ENCODE measurements at regions not wholly inside any gene's neighbourhood (a gene's known extent, or its start where the extent isn't known, plus 50 kb on each side); places are given as distances from the start of the nearest gene placed in this dataset.

DNA sequence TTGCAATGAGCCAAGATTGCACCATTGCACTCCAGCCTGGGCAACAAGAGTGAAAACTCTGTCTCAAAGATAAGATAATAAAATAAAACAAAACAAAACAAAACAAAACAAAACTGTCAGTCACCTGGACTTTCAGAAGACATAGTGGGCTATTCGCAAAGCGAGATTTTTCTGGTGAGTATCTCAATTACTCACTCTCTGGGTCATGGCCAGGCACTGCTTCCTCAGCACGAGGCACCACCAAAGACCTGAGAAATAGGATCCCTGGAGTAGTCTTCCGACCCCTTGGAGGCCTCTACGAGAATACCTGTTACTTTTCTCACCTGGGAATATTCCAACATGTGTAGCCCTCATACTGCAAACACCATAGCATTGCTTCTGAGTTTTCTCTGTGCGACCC is 201.7 kb upstream of the ZNF618 start:
- no peaks in the 10 kb centered on the region for H3K27me3 ChIP-seq (ENCODE audit: control insufficient read depth, insufficient read depth, low read length)
- peak; percentile 51 to 81 for DNase-seq (ENCODE audit: low read depth in 2 of 2)
- peaks cover 29% of the 10 kb centered on the region for H3K4me1 ChIP-seq (ENCODE audit: control insufficient read depth, extremely low read depth, insufficient read depth, low read length)
- no peak overlapping the region for H3K4me2 ChIP-seq (ENCODE audit: extremely low read depth, insufficient read depth, low read length)
- H4K20me1 ChIP-seq (ENCODE audit: control insufficient read depth, extremely low read depth, insufficient read depth, low read length): no peaks in the 10 kb centered on the region
- H3K27ac ChIP-seq (ENCODE audit: insufficient read depth, low read length): peak overlapping the region; percentile 96
- no peak overlapping the region for H2AFZ ChIP-seq (ENCODE audit: low read length)
- H3K4me3 ChIP-seq (replicated peaks in 1 of 4; ENCODE audit: control extremely low read depth in 1 of 4, insufficient read depth in 1 of 4, low read depth in 3 of 4, low read length in 4 of 4): no peak overlapping the region
- H3K9ac ChIP-seq (ENCODE audit: insufficient read depth, low read length): no peak overlapping the region
- TF ChIP-seq, protein P1, sequence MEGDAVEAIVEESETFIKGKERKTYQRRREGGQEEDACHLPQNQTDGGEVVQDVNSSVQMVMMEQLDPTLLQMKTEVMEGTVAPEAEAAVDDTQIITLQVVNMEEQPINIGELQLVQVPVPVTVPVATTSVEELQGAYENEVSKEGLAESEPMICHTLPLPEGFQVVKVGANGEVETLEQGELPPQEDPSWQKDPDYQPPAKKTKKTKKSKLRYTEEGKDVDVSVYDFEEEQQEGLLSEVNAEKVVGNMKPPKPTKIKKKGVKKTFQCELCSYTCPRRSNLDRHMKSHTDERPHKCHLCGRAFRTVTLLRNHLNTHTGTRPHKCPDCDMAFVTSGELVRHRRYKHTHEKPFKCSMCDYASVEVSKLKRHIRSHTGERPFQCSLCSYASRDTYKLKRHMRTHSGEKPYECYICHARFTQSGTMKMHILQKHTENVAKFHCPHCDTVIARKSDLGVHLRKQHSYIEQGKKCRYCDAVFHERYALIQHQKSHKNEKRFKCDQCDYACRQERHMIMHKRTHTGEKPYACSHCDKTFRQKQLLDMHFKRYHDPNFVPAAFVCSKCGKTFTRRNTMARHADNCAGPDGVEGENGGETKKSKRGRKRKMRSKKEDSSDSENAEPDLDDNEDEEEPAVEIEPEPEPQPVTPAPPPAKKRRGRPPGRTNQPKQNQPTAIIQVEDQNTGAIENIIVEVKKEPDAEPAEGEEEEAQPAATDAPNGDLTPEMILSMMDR (conservative IDR thresholded peaks at IDR 0.05 in 1 of 2, IDR thresholded peaks at IDR 0.05 in 1 of 2; ENCODE audit: low read depth in 1 of 2, low read length in 2 of 2): no peak
- TF ChIP-seq EZH2 (IDR thresholded peaks at IDR 0.05; ENCODE audit: low read length, missing control alignments): no peak
- no peaks in the 10 kb centered on the region for H3K79me2 ChIP-seq (ENCODE audit: control insufficient read depth, insufficient read depth, low read length)
- no peaks in the 10 kb centered on the region for H3K36me3 ChIP-seq (ENCODE audit: control insufficient read depth, insufficient read depth, low read length)
- no peaks in the 10 kb centered on the region for H3K9me3 ChIP-seq (ENCODE audit: control insufficient read depth, insufficient read depth, low read depth, low read length)

DNA sequence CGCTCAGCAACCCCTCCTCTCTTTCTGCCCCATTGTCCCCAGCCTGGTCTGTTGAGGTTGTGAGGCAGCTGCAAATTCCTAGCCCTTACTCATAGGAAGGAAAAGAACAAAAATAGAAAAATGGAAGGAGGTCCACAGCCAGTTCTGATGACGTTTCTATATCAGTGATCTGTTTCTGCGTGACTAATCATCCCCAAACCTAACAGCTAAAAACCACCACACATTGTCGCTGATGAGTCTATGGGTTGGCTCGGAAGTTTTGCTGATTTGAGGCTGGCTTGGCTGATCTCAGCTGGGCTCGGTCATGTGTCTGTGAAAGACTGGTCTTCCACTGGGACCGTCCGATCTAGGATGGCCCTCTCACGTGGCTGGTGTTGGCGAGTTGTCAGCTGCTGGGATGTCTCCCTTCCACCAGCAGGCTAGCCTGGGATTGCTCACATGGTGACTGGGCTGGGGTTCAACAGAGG is 200.6 kb upstream of the ZNF618 start:
- Histone ChIP-seq H3K4me3 (replicated peaks in 1 of 4; ENCODE audit: control extremely low read depth in 1 of 4, insufficient read depth in 1 of 4, low read depth in 3 of 4, low read length in 4 of 4) (no peak overlapping the region), H4K20me1 (ENCODE audit: control insufficient read depth, extremely low read depth, insufficient read depth, low read length) (no peaks in the 10 kb centered on the region), H3K4me2 (ENCODE audit: extremely low read depth, insufficient read depth, low read length) (no peak overlapping the region), H3K4me1 (ENCODE audit: control insufficient read depth, extremely low read depth, insufficient read depth, low read length) (peaks cover 29% of the 10 kb centered on the region), H3K9me3 (ENCODE audit: control insufficient read depth, insufficient read depth, low read depth, low read length) (no peaks in the 10 kb centered on the region), H3K36me3 (ENCODE audit: control insufficient read depth, insufficient read depth, low read length) (no peaks in the 10 kb centered on the region), H2AFZ (ENCODE audit: low read length) (peak overlapping the region; percentile 1), H3K27ac (ENCODE audit: insufficient read depth, low read length) (peak overlapping the region; percentile 96), H3K79me2 (ENCODE audit: control insufficient read depth, insufficient read depth, low read length) (no peaks in the 10 kb centered on the region), H3K9ac (ENCODE audit: insufficient read depth, low read length) (peak overlapping the region; percentile 51), H3K27me3 (ENCODE audit: control insufficient read depth, insufficient read depth, low read length) (no peaks in the 10 kb centered on the region)
- TF ChIP-seq EZH2 (IDR thresholded peaks at IDR 0.05; ENCODE audit: low read length, missing control alignments): no peak
- TF ChIP-seq, protein P1 (conservative IDR thresholded peaks at IDR 0.05 in 1 of 2, IDR thresholded peaks at IDR 0.05 in 1 of 2; ENCODE audit: low read depth in 1 of 2, low read length in 2 of 2): no peak
- DNase-seq (ENCODE audit: low read depth in 2 of 2): peak; percentile 95 to 99

DNA sequence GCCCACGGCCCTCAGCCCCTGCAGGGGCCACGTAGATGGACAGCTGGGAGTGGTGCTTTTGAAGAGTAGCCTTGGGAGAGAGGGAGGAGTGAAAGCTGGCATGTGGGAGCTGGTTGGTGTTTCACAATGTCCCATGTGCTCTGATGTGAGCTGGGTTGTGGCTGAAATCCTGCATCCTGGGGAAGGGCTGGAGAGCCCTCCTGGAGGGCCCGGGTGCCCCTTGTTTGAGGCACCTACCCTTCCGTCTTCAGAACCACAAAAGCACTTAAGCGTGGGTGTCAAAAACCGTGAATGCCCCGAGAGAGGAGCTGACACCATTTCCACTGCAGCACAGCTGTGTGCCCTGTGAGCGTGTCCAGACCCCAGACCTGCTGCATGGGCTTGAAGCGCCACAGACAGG is 199.1 kb upstream of the ZNF618 start:
- no peak for TF ChIP-seq EZH2 (IDR thresholded peaks at IDR 0.05; ENCODE audit: low read length, missing control alignments)
- TF ChIP-seq, protein P1 (conservative IDR thresholded peaks at IDR 0.05 in 1 of 2, IDR thresholded peaks at IDR 0.05 in 1 of 2; ENCODE audit: low read depth in 1 of 2, low read length in 2 of 2): no peak
- H3K27me3 ChIP-seq (ENCODE audit: control insufficient read depth, insufficient read depth, low read length): no peaks in the 10 kb centered on the region
- no peak overlapping the region for H3K4me3 ChIP-seq (replicated peaks in 1 of 4; ENCODE audit: control extremely low read depth in 1 of 4, insufficient read depth in 1 of 4, low read depth in 3 of 4, low read length in 4 of 4)
- H3K36me3 ChIP-seq (ENCODE audit: control insufficient read depth, insufficient read depth, low read length): no peaks in the 10 kb centered on the region
- H2AFZ ChIP-seq (ENCODE audit: low read length): no peak overlapping the region
- H4K20me1 ChIP-seq (ENCODE audit: control insufficient read depth, extremely low read depth, insufficient read depth, low read length): no peaks in the 10 kb centered on the region
- H3K4me1 ChIP-seq (ENCODE audit: control insufficient read depth, extremely low read depth, insufficient read depth, low read length): peaks cover 29% of the 10 kb centered on the region
- H3K4me2 ChIP-seq (ENCODE audit: extremely low read depth, insufficient read depth, low read length): no peak overlapping the region
- H3K79me2 ChIP-seq (ENCODE audit: control insufficient read depth, insufficient read depth, low read length): no peaks in the 10 kb centered on the region
- DNase-seq (ENCODE audit: low read depth in 2 of 2): peak in 1 of 2 donors; percentile 38
- no peak overlapping the region for H3K9ac ChIP-seq (ENCODE audit: insufficient read depth, low read length)
- no peaks in the 10 kb centered on the region for H3K9me3 ChIP-seq (ENCODE audit: control insufficient read depth, insufficient read depth, low read depth, low read length)
- H3K27ac ChIP-seq (ENCODE audit: insufficient read depth, low read length): no peak overlapping the region

Measured in fibroblast of lung (primary cell).